AG09319 (cell line): ENCODE measurements at regions not wholly inside any gene's neighbourhood (a gene's known extent, or its start where the extent isn't known, plus 50 kb on each side); places are given as distances from the start of the nearest gene placed in this dataset.

Experiments used
- DNase-seq: peaks from one replicate; pipeline ENCODE4 v3.0.0-alpha.2; 2010; ENCODE audit warnings: low read depth; ENCODE audit errors: extremely low read depth
- CTCF ChIP-seq: IDR thresholded peaks from 2 replicates; pipeline ENCODE4 v1.5.1; 2011; ENCODE audit warnings: low read depth, mild to moderate bottlenecking, inconsistent platforms, low read length, moderate library complexity

DNA sequence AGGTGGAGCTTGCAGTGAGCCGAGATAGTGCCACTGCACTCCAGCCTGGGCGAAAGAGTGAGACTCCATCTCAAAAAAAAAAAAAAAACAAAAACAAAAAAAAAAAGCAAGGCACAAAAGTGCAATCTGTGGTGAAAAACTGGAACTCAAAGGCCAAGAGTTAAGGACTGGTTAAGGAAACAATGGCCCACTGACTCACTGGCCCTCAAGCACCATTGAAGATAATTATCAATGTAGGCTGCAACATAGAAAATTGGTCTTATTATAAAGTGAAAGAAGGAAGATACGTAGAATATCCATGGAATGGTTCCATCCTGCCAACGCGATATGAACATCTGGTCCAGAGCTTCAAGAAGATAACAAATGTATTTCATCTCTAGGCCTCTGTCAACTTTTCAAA is 444.2 kb downstream of the SOX9 start:
- TF ChIP-seq CTCF, result no peak
- DNase-seq, result no peak

GRCh38 chr17:72565758-72566157 is 444.9 kb downstream of the SOX9 start:
- DNase-seq, result no peak
- TF ChIP-seq CTCF, result no peak

DNA sequence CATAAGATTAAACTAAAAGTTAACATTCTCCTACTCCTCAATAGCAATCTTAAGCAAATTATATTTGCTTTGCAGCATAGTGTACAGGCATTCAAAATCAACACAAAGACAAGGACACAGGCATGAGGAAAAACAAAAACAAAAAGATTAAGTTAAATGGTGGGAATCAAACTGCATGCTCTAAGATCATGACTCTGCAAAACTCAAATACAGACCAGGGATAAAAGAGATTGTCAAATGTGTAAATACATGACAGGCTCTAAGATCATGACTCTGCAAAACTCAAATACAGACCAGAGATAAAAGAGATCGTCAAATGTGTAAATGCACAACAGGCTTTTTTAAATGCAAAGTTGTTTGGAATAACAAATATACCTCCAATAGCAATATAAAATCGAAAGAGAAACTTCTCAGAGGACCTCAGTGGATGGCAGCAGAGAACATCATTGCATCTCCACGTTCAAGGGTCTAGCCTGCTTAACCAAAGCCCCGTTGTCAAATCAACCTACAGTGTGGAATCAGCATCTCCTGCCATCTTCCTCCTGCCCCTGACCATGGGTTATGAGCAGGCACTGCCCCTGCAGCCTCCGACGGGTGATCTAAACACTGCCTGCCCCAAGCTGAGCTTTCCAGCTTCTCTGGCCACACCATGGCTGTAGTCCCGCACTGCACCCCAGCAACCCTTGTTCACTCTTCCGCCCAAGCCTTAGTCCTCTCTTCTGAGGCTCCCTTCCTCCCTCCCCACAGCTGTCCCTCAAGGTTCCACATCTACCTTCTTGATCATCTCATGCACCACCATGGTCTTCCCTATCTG is 446.1 kb downstream of the SOX9 start:
- DNase-seq, result no peak
- TF ChIP-seq CTCF, result no peak

- DNase-seq, result no peak
- no peak for TF ChIP-seq CTCF
Measured at GRCh38 chr17:72567774-72568173, 447.0 kb downstream of the SOX9 start.

DNA sequence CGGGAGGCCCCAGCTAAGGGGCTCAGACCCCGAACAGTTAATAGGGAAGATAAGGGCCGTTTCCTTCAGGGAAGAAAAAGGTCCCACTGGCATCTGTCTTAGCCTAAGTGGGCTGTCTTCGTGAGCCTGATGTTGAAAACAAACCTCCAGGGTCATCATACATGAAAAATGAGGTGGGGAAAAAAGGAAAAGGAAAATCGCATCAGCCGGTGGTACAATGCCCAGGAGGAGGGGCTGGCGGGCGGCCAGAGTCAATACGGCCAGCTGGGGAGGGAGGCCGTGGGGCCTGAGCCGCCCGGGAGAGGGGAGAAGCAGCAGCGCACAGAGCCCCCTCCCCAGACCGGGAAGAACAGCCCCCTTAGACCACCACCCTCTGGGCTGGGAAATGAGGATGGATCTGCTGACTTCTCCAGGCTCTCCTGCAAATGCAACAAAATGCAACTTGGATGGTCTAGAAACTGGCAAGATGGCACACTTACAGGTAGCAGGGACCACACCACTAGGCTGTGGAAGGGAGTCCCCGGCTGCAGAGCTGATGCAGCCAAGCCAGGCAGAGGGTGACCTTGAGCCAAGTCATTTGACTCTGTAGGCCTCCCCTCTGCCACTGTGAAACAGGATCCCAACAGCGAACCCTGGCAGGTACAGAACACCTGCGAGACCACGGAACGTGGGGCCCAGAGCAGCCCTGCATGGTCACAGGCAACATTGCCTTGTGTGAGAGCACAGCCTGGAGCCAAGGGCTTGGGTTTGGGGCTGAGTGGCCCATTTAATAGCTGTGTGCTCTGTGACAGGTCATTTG is 448.5 kb downstream of the SOX9 start:
- no peak for DNase-seq
- no peak for TF ChIP-seq CTCF

- DNase-seq, result no peak
Measured at GRCh38 chr17:72571813-72572396, 451.1 kb downstream of the SOX9 start.

More at GRCh38 chr17:72571813-72572396, 451.1 kb downstream of the SOX9 start:
- TF ChIP-seq CTCF, result no peak
